AG04450 (cell line): ENCODE measurements at regions not wholly inside any gene's neighbourhood (a gene's known extent, or its start where the extent isn't known, plus 50 kb on each side); places are given as distances from the start of the nearest gene placed in this dataset.

ENCODE experiments used
- CTCF ChIA-PET: fragments of 300-600, 350-600 bp; formaldehyde crosslinking; extraction: SDS; loops from one replicate; lab custom pipeline; 2022; ENCODE audit warnings: antibody characterized with exemption, inconsistent platforms; lab: Charles Lee
- POLR2A ChIA-PET: fragments of 350-600 bp; formaldehyde crosslinking; extraction: SDS; loops from one replicate; lab custom pipeline; 2021; ENCODE audit warnings: antibody characterized with exemption, inconsistent platforms; lab: Yijun Ruan, JAX
- DNase-seq: peaks from one replicate; pipeline ENCODE4 v3.0.0-alpha.2; 2011; ENCODE audit warnings: low read depth, low spot score
- H3K27ac ChIP-seq: one replicate; pipeline ENCODE4 v1.5.1; 2012; ENCODE audit warnings: low read depth, low read length, control low read depth
- H3K27me3 ChIP-seq: one replicate; pipeline ENCODE4 v1.6.0; 2012; ENCODE audit warnings: low read length; ENCODE audit not compliant: control insufficient read depth, insufficient read depth
- H3K4me3 ChIP-seq: 2 replicates; pipeline ENCODE4 v1.5.1; 2011; ENCODE audit warnings: mild to moderate bottlenecking, low read depth, low read length, control low read depth
- H3K9me3 ChIP-seq: 2 replicates; pipeline ENCODE4 v1.5.1; 2012; ENCODE audit warnings: low read length; ENCODE audit not compliant: control insufficient read depth, insufficient read depth
- CTCF ChIP-seq: IDR thresholded peaks from 2 replicates; pipeline ENCODE4 v1.5.1; 2011; ENCODE audit warnings: low read depth, low read length, control low read depth, inconsistent platforms

GRCh38 chrX:20374450-20374849 is 107.7 kb upstream of the RPS6KA3 start:
- DNase-seq, result no peak
- no peak for TF ChIP-seq CTCF
- CTCF ChIA-PET, result no interaction called here
- H3K27ac ChIP-seq, result no peak overlapping the region
- no peak overlapping the region for H3K4me3 ChIP-seq
- H3K9me3 ChIP-seq, result no peaks in the 10 kb centered on the region
- H3K27me3 ChIP-seq, result no peaks in the 10 kb centered on the region
- POLR2A ChIA-PET, result no interaction called here

GRCh38 chrX:20373063-20373462 is 106.4 kb upstream of the RPS6KA3 start:
- no peak for DNase-seq
- Histone ChIP-seq H3K4me3 (no peak overlapping the region), H3K27ac (no peak overlapping the region), H3K27me3 (no peaks in the 10 kb centered on the region), H3K9me3 (no peaks in the 10 kb centered on the region)
- no peak for TF ChIP-seq CTCF
- ChIA-PET CTCF (no interaction called here), POLR2A (no interaction called here)

GRCh38 chrX:20372533-20372932 is 105.8 kb upstream of the RPS6KA3 start:
- Histone ChIP-seq H3K27ac (no peak overlapping the region), H3K27me3 (no peaks in the 10 kb centered on the region), H3K9me3 (no peaks in the 10 kb centered on the region), H3K4me3 (no peak overlapping the region)
- no peak for DNase-seq
- ChIA-PET CTCF (no interaction called here), POLR2A (no interaction called here)
- TF ChIP-seq CTCF, result no peak

GRCh38 chrX:20369468-20369867 is 102.8 kb upstream of the RPS6KA3 start:
- POLR2A ChIA-PET, result no interaction called here
- no peak for DNase-seq
- H3K4me3 ChIP-seq, result no peak overlapping the region
- no peaks in the 10 kb centered on the region; the same call in 1 of the 2 replicates for H3K9me3 ChIP-seq
- no peak overlapping the region for H3K27ac ChIP-seq
- TF ChIP-seq CTCF, result no peak
- CTCF ChIA-PET, result no interaction called here
- no peaks in the 10 kb centered on the region for H3K27me3 ChIP-seq

GRCh38 chrX:20364238-20364637 is 97.5 kb upstream of the RPS6KA3 start:
- ChIA-PET CTCF (no interaction called here), POLR2A (no interaction called here)
- Histone ChIP-seq H3K9me3 (no peaks in the 10 kb centered on the region; the same call in 1 of the 2 replicates), H3K4me3 (no peak overlapping the region), H3K27me3 (no peaks in the 10 kb centered on the region), H3K27ac (no peak overlapping the region)
- no peak for DNase-seq
- TF ChIP-seq CTCF, result no peak
